Panc1 (cell line): ENCODE measurements at regions not wholly inside any gene's neighbourhood (a gene's known extent, or its start where the extent isn't known, plus 50 kb on each side); places are given as distances from the start of the nearest gene placed in this dataset.

Experiments used
- ATAC-seq: fragments of 200-7000 bp; cut with Tn5 transposase; 2 replicates; pipeline ENCODE4 v1.9.1; 2020; ENCODE audit warnings: mild to moderate bottlenecking, moderate library complexity
- BruUV-seq: library from RNA; stranded (reverse); fragments of 400-500 nt; replicated peaks from 2 replicates; lab custom pipeline; 2021; lab: Mats Ljungman, UMichigan
- CTCF ChIA-PET: fragments of 300-600 bp; sonication (Branson Sonifier 250); formaldehyde crosslinking; loops from one replicate; lab custom pipeline; 2022; ENCODE audit warnings: antibody characterized with exemption; lab: Charles Lee
- POLR2A ChIA-PET: fragments of 300-600 bp; sonication (Branson Sonifier 250); formaldehyde crosslinking; loops from one replicate; lab custom pipeline; 2022; ENCODE audit warnings: antibody characterized with exemption; lab: Charles Lee
- DNase-seq: peaks from one replicate; pipeline ENCODE4 v3.0.0-alpha.2; 2010; ENCODE audit warnings: low read depth, low spot score
- H3K27ac ChIP-seq: 2 replicates; pipeline ENCODE4 v1.5.1; 2011; ENCODE audit warnings: mild to moderate bottlenecking, low read length, inconsistent platforms
- H3K27me3 ChIP-seq: fragments of 200-500 bp; sonication (Bioruptor generic); 2 replicates; pipeline ENCODE4 v1.6.0; 2014; ENCODE audit warnings: low read length, inconsistent platforms; ENCODE audit not compliant: control insufficient read depth, insufficient read depth
- H3K36me3 ChIP-seq: fragments of 200-500 bp; sonication (Bioruptor generic); 2 replicates; pipeline ENCODE4 v1.5.1; 2014; ENCODE audit warnings: inconsistent platforms, mild to moderate bottlenecking, low read length, moderate library complexity; ENCODE audit not compliant: control insufficient read depth, insufficient read depth
- H3K4me1 ChIP-seq: 2 replicates; pipeline ENCODE4 v1.5.1; 2011; ENCODE audit warnings: inconsistent platforms, mild to moderate bottlenecking, low read length, moderate library complexity; ENCODE audit not compliant: control insufficient read depth, insufficient read depth
- H3K4me3 ChIP-seq, 2 experiments: 2 replicates each; pipeline ENCODE4 v1.5.1; 2011 to 2012; ENCODE audit warnings: low read depth in 2 of 2, low read length in 2 of 2, mild to moderate bottlenecking in 2 of 2, inconsistent platforms in 1 of 2, moderate library complexity in 1 of 2
- H3K9me3 ChIP-seq: fragments of 200-500 bp; sonication (Bioruptor generic); 2 replicates; pipeline ENCODE4 v1.5.1; 2014; ENCODE audit warnings: low read depth, mild to moderate bottlenecking, inconsistent platforms, low read length, moderate library complexity; ENCODE audit not compliant: control insufficient read depth, insufficient read depth
- CTCF ChIP-seq: fragments of 450-650 bp; IDR thresholded peaks from 2 replicates; pipeline ENCODE4 v1.5.1; 2017; ENCODE audit warnings: mild to moderate bottlenecking
- POLR2AphosphoS5 ChIP-seq: IDR thresholded peaks from 2 replicates; pipeline ENCODE4 v1.6.1; 2012; ENCODE audit warnings: mild to moderate bottlenecking, low read depth, low read length, moderate library complexity
- REST ChIP-seq, 2 experiments: IDR thresholded peaks; 2 replicates each; pipeline ENCODE4 v1.6.1; 2011 to 2012; ENCODE audit warnings: low read depth in 2 of 2, control low read depth in 1 of 2, low read length in 1 of 2, mild to moderate bottlenecking in 1 of 2, moderate library complexity in 1 of 2; ENCODE audit not compliant: insufficient read depth in 1 of 2
- SIN3A ChIP-seq: IDR thresholded peaks from 2 replicates; pipeline ENCODE4 v1.6.1; 2012; ENCODE audit warnings: low read depth, mild to moderate bottlenecking, low read length, moderate library complexity, borderline replicate concordance; ENCODE audit not compliant: insufficient read depth
- TCF7L2 ChIP-seq: IDR thresholded peaks from 2 replicates; pipeline ENCODE4 v1.6.1; 2011; ENCODE audit warnings: mild to moderate bottlenecking, low read depth, low read length, inconsistent platforms
- in situ Hi-C: cut with HindIII; loops from 2 replicates; pipeline ENCODE4 v1.10.0; 2016; ENCODE audit warnings: low sequenced_read_pairs, low pct_unique_long_range_greater_than_20kb
- intact Hi-C: fragments of 100-400 bp; cut with micrococcal nuclease; formaldehyde crosslinking; loops from one replicate; pipeline ENCODE4 v1.10.0; 2022; ENCODE audit not compliant: unreplicated experiment

GRCh38 chr9:107983762-107984161 lies 494.2 kb upstream of the KLF4 start:
- Histone ChIP-seq H3K27ac (no peak overlapping the region), H3K27me3 (no peaks in the 10 kb centered on the region), H3K4me1 (no peaks in the 10 kb centered on the region), H3K9me3 (no peaks in the 10 kb centered on the region), H3K36me3 (no peaks in the 10 kb centered on the region), H3K4me3 (no peak overlapping the region)
- in situ Hi-C loops = no loop called here
- no peak for TF ChIP-seq SIN3A
- no peak for TF ChIP-seq CTCF
- no peak for TF ChIP-seq POLR2AphosphoS5
- no peak for TF ChIP-seq REST (IDR thresholded peaks at IDR 0.05; ENCODE audit: insufficient read depth in 1 of 2, low read depth in 2 of 2, low read length in 1 of 2)
- TF ChIP-seq TCF7L2 = no peak
- BruUV-seq = no TSS peak
- DNase-seq = no peak
- POLR2A ChIA-PET = no interaction called here
- intact Hi-C loops = no loop called here
- CTCF ChIA-PET = no interaction called here
- no peak for ATAC-seq

- no peaks in the 10 kb centered on the region for H3K36me3 ChIP-seq
- H3K27ac ChIP-seq = no peak overlapping the region
- POLR2A ChIA-PET = no interaction called here
- no peaks in the 10 kb centered on the region for H3K4me1 ChIP-seq
- H3K27me3 ChIP-seq = no peaks in the 10 kb centered on the region
- TF ChIP-seq TCF7L2 (no peak), SIN3A (no peak), POLR2AphosphoS5 (no peak), CTCF (no peak), REST (IDR thresholded peaks at IDR 0.05; ENCODE audit: insufficient read depth in 1 of 2, low read depth in 2 of 2, low read length in 1 of 2) (no peak)
- H3K4me3 ChIP-seq = no peak overlapping the region
- ATAC-seq (no peak), DNase-seq (no peak)
- no TSS peak for BruUV-seq
- CTCF ChIA-PET = no interaction called here
- intact Hi-C loops (no loop called here), in situ Hi-C loops (no loop called here)
- no peaks in the 10 kb centered on the region for H3K9me3 ChIP-seq
Observed at GRCh38 chr9:107983181-107983603, 493.6 kb upstream of the KLF4 start.
